ENCODE measurements at regions not wholly inside any gene's neighbourhood (a gene's known extent, or its start where the extent isn't known, plus 50 kb on each side); places are given as distances from the start of the nearest gene placed in this dataset.

- no peak overlapping the region for H3K27ac ChIP-seq
- TF ChIP-seq, protein P1, sequence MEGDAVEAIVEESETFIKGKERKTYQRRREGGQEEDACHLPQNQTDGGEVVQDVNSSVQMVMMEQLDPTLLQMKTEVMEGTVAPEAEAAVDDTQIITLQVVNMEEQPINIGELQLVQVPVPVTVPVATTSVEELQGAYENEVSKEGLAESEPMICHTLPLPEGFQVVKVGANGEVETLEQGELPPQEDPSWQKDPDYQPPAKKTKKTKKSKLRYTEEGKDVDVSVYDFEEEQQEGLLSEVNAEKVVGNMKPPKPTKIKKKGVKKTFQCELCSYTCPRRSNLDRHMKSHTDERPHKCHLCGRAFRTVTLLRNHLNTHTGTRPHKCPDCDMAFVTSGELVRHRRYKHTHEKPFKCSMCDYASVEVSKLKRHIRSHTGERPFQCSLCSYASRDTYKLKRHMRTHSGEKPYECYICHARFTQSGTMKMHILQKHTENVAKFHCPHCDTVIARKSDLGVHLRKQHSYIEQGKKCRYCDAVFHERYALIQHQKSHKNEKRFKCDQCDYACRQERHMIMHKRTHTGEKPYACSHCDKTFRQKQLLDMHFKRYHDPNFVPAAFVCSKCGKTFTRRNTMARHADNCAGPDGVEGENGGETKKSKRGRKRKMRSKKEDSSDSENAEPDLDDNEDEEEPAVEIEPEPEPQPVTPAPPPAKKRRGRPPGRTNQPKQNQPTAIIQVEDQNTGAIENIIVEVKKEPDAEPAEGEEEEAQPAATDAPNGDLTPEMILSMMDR (IDR thresholded peaks at IDR 0.05), result no peak
- TF ChIP-seq POLR2A (IDR thresholded peaks at IDR 0.05), result no peak
- WGBS, 4 donors, result 60 to 73% (median 67%) methylated on average over 3 of the region's 3 CpGs
- no peak for DNase-seq
- no peaks in the 10 kb centered on the region for H3K4me1 ChIP-seq (replicated peaks in 1 of 2)
- no peaks in the 10 kb centered on the region for H3K27me3 ChIP-seq
- intact Hi-C loops (cut with DNase I), result no loop called here
- no peaks in the 10 kb centered on the region for H3K36me3 ChIP-seq (replicated peaks in 1 of 2)
- H3K4me3 ChIP-seq, result no peak overlapping the region
- no peaks in the 10 kb centered on the region for H3K9me3 ChIP-seq (replicated peaks in 1 of 3)
Measured at GRCh38 chr6:142567461-142567860, 265.7 kb downstream of the ADGRG6 start.

DNA sequence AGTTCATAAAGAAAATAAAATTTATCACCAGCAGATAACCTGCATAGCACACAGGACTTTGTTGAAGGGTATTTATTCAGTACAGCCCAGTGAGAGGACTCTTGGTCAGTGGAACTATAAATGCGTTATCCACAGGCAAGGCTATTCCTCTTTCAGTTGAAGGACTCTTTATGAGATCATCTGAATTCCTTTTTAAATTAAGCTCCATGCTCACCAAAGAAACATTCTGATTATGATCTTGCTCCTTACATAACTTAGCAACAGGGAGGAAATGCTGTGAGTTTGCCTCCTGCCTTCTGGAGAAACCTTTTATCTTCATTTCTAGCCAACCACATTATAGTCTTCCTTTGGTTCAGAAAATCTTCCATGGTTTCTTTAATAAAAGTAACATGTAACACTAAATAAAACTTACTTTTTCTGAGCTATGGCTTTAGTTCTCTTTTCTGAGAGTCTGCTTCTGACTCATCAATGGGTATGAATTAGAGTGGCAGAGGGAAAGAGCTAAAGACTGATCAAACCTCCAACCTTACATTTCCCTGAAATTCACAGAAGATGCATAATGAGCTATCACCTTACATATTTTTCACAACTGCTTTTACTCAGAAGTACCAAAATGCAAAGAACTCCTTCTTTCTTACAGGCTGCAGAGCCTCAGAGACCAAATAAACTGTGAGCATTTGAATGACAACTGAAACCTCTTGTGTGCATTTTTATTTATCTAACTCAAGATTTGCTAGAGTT, 267.2 kb downstream of the ADGRG6 start:
- Histone ChIP-seq H3K36me3 (replicated peaks in 1 of 2) (no peaks in the 10 kb centered on the region), H3K4me1 (replicated peaks in 1 of 2) (no peaks in the 10 kb centered on the region), H3K9me3 (replicated peaks in 1 of 3) (no peaks in the 10 kb centered on the region), H3K4me3 (no peak overlapping the region), H3K27ac (no peak overlapping the region), H3K27me3 (no peaks in the 10 kb centered on the region)
- TF ChIP-seq POLR2A (IDR thresholded peaks at IDR 0.05), result no peak
- TF ChIP-seq, protein P1 (IDR thresholded peaks at IDR 0.05), result no peak
- intact Hi-C loops (cut with DNase I), result no loop called here
- DNase-seq, result no peak
- 23 to 41% (median 27%) methylated on average over 1 of the region's 1 CpG for WGBS, 4 donors

GRCh38 chr6:142569676-142570075, 267.9 kb downstream of the ADGRG6 start:
- H3K27ac ChIP-seq, result no peak overlapping the region
- intact Hi-C loops (cut with DNase I), result no loop called here
- H3K9me3 ChIP-seq (replicated peaks in 1 of 3), result no peaks in the 10 kb centered on the region

GRCh38 chr6:142570221-142570671, 268.4 kb downstream of the ADGRG6 start:
- intact Hi-C loops (cut with DNase I), result no loop called here
- TF ChIP-seq, protein P1 (IDR thresholded peaks at IDR 0.05), result no peak
- no peak for TF ChIP-seq POLR2A (IDR thresholded peaks at IDR 0.05)
- H3K27me3 ChIP-seq, result no peaks in the 10 kb centered on the region
- no peaks in the 10 kb centered on the region for H3K36me3 ChIP-seq (replicated peaks in 1 of 2)
- DNase-seq, result no peak
- no peak overlapping the region for H3K27ac ChIP-seq
- no peaks in the 10 kb centered on the region for H3K4me1 ChIP-seq (replicated peaks in 1 of 2)
- H3K9me3 ChIP-seq (replicated peaks in 1 of 3), result no peaks in the 10 kb centered on the region
- H3K4me3 ChIP-seq, result no peak overlapping the region

More at GRCh38 chr6:142569676-142570075, 267.9 kb downstream of the ADGRG6 start:
- Histone ChIP-seq H3K27me3 (no peaks in the 10 kb centered on the region), H3K36me3 (replicated peaks in 1 of 2) (no peaks in the 10 kb centered on the region), H3K4me1 (replicated peaks in 1 of 2) (no peaks in the 10 kb centered on the region), H3K4me3 (no peak overlapping the region)
- no peak for DNase-seq
- WGBS, 4 donors, result 13 to 36% (median 17%) methylated on average over 1 of the region's 1 CpG
- TF ChIP-seq, protein P1 (IDR thresholded peaks at IDR 0.05), result no peak
- no peak for TF ChIP-seq POLR2A (IDR thresholded peaks at IDR 0.05)

Data from adrenal gland (tissue), 9 donors.